ENCODE measurements at regions not wholly inside any gene's neighbourhood (a gene's known extent, or its start where the extent isn't known, plus 50 kb on each side); places are given as distances from the start of the nearest gene placed in this dataset.

DNA sequence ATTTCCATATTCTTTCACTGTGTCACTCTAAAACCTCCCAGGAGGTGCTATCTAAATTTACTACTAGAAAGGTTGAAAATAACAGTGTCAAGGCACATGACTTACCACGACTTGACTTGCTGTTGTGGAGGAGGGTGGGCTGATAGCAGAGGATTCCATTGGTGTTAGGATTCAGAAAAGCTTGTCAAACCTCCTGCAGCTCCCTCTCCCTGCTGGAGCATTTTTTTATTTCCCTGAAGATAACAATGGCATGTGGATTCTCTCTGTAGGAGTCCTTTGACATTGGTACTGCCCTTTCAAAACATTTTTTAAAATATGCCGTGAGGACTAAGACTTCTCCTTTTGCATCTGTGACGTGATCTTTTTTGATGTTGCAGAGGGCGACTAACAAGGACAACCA, 696.9 kb upstream of the GYPC start:
- TF ChIP-seq CTCF (conservative IDR thresholded peaks at IDR 0.05; ENCODE audit: low read depth, low read length) = no peak
- no peak for TF ChIP-seq EZH2 (IDR thresholded peaks at IDR 0.05; ENCODE audit: borderline replicate concordance, low read depth, low read length, poor library complexity, severe bottlenecking)
